Spleen (tissue), 11 donors: ENCODE measurements at regions not wholly inside any gene's neighbourhood (a gene's known extent, or its start where the extent isn't known, plus 50 kb on each side); places are given as distances from the start of the nearest gene placed in this dataset.

ENCODE experiments used
- DNase-seq: peaks from one replicate; pipeline ENCODE4 v3.0.0-alpha.2; 2020
- H3K27ac ChIP-seq, 8 donors: fragments of 200-600 bp; sonication (generic) in 7 of 8; 1 replicate in 4 of 8; 2 replicates in 4 of 8; pipeline versions ENCODE4 v1.5.0 to v1.8.0; 2016 to 2021; ENCODE audit warnings: inconsistent platforms in 4 of 8, mild to moderate bottlenecking in 4 of 8, moderate library complexity in 1 of 8
- H3K27me3 ChIP-seq, 7 donors: fragments of 200-600 bp; sonication (generic) in 6 of 7; replicated peaks in 1 of 7; 1 replicate in 4 of 7; 2 replicates in 3 of 7; pipeline versions ENCODE4 v1.5.0 to v1.8.0; 2016 to 2021; ENCODE audit warnings: inconsistent platforms in 3 of 7, mild to moderate bottlenecking in 1 of 7
- H3K36me3 ChIP-seq, 6 donors: fragments of 200-600 bp; sonication (generic) in 5 of 6; 1 replicate in 4 of 6; 2 replicates in 2 of 6; pipeline versions ENCODE4 v1.5.0 to v1.8.0; 2016 to 2021; ENCODE audit warnings: inconsistent platforms in 2 of 6
- H3K4me1 ChIP-seq, 6 donors: fragments of 200-600 bp; sonication (generic) in 5 of 6; 1 replicate in 3 of 6; 2 replicates in 3 of 6; pipeline versions ENCODE4 v1.5.0 to v1.8.0; 2016 to 2021; ENCODE audit warnings: inconsistent platforms in 3 of 6
- H3K4me3 ChIP-seq, 8 donors: fragments of 200-600 bp; sonication (generic) in 7 of 8; 1 replicate in 4 of 8; 2 replicates in 4 of 8; pipeline versions ENCODE4 v1.5.0 to v1.8.0; 2016 to 2021; ENCODE audit warnings: inconsistent platforms in 4 of 8, mild to moderate bottlenecking in 4 of 8, moderate library complexity in 2 of 8
- H3K9me3 ChIP-seq, 8 donors: fragments of 200-600 bp; sonication (generic) in 7 of 8; 1 replicate in 4 of 8; 2 replicates in 4 of 8; pipeline versions ENCODE4 v1.5.0 to v1.8.0; 2016 to 2021; ENCODE audit warnings: inconsistent platforms in 4 of 8
- CTCF ChIP-seq, 11 experiments: fragments of 200-600 bp in 7 of 11; fragments of 450-650 bp in 4 of 11; sonication (generic) in 4 of 11; IDR thresholded peaks in 8 of 11; conservative IDR thresholded peaks in 3 of 11; 1 replicate in 7 of 11; 2 replicates in 4 of 11; pipeline versions ENCODE4 v1.4.0 to v1.8.0; 2016 to 2021; ENCODE audit warnings: antibody characterized with exemption in 11 of 11, inconsistent platforms in 4 of 11, mild to moderate bottlenecking in 1 of 11
- POLR2A ChIP-seq, 3 donors: fragments of 450-650 bp; IDR thresholded peaks; one replicate each; pipeline ENCODE4 v1.5.1; 2017; ENCODE audit warnings: antibody characterized with exemption in 3 of 3, mild to moderate bottlenecking in 1 of 3
- POLR2AphosphoS5 ChIP-seq, 3 donors: sonication (generic); formaldehyde crosslinking; IDR thresholded peaks; one replicate each; pipeline ENCODE4 v1.5.1; 2017; ENCODE audit warnings: antibody characterized with exemption in 3 of 3
- WGBS, 5 donors: extraction: QIAGEN DNeasy Blood & Tissue Kit in 3 of 5; methylation state at CpG; one replicate each; pipeline versions ENCODE4 v1.1.5 to v1.1.7; 2013 to 2018; 5-methylcytosine and 5-hydroxymethylcytosine counted together
- intact Hi-C: fragments of 100-400 bp; cut with DNase I; formaldehyde crosslinking; loops from one replicate; pipeline ENCODE4 v1.15.0; 2023; ENCODE audit warnings: low total_unique reads
- donor health status: healthy with polysubstance abuse.
- donor health status: DM: no; HTN: no; CAD: no; lungs with moderate emphysema.
- donor health status: DM: no; HTN: no; CAD: no.
- donor health status: Bipolar disorder and iron deficiency.
- donor health status: healthy.
- donor health status: DM: no; HTN: no; CAD: no.
- donor health status: DM: yes; HTN: yes; CAD: no.

- WGBS, 5 donors: 55 to 77% (median 65%) methylated on average over 3 of the region's 3 CpGs
- no peaks in the 10 kb centered on the region for H3K4me1 ChIP-seq
- H3K36me3 ChIP-seq: no peaks in the 10 kb centered on the region
- intact Hi-C loops: no loop called here
- no peak overlapping the region for H3K27ac ChIP-seq
- H3K9me3 ChIP-seq: no peaks in the 10 kb centered on the region
- TF ChIP-seq CTCF (IDR thresholded peaks at IDR 0.05 in 8 of 11, conservative IDR thresholded peaks at IDR 0.05 in 3 of 11) (no peak), POLR2AphosphoS5 (IDR thresholded peaks at IDR 0.05) (no peak), POLR2A (IDR thresholded peaks at IDR 0.05) (no peak)
- no peak overlapping the region for H3K4me3 ChIP-seq
- DNase-seq: no peak
- no peaks in the 10 kb centered on the region for H3K27me3 ChIP-seq
Measured at GRCh38 chr5:128876569-128877382, 88.5 kb upstream of the SLC27A6 start.

GRCh38 chr5:128877476-128877875, 87.8 kb upstream of the SLC27A6 start:
- Histone ChIP-seq H3K4me3 (no peak overlapping the region), H3K9me3 (no peaks in the 10 kb centered on the region), H3K36me3 (no peaks in the 10 kb centered on the region), H3K27ac (no peak overlapping the region), H3K4me1 (no peaks in the 10 kb centered on the region), H3K27me3 (no peaks in the 10 kb centered on the region)
- 74 to 86% (median 84%) methylated on average over 4 of the region's 4 CpGs for WGBS, 5 donors
- TF ChIP-seq POLR2A (IDR thresholded peaks at IDR 0.05) (no peak), CTCF (IDR thresholded peaks at IDR 0.05 in 8 of 11, conservative IDR thresholded peaks at IDR 0.05 in 3 of 11) (no peak), POLR2AphosphoS5 (IDR thresholded peaks at IDR 0.05) (no peak)
- intact Hi-C loops: no loop called here
- no peak for DNase-seq

GRCh38 chr5:128881502-128882018, 83.7 kb upstream of the SLC27A6 start:
- no peak for DNase-seq
- H3K27ac ChIP-seq: no peak overlapping the region
- no peaks in the 10 kb centered on the region for H3K27me3 ChIP-seq
- H3K9me3 ChIP-seq: no peaks in the 10 kb centered on the region
- WGBS, 5 donors: 40 to 70% (median 55%) methylated on average over 4 of the region's 4 CpGs
- TF ChIP-seq POLR2A (IDR thresholded peaks at IDR 0.05): no peak
- TF ChIP-seq POLR2AphosphoS5 (IDR thresholded peaks at IDR 0.05): no peak
- TF ChIP-seq CTCF (IDR thresholded peaks at IDR 0.05 in 8 of 11, conservative IDR thresholded peaks at IDR 0.05 in 3 of 11): no peak
- no peaks in the 10 kb centered on the region for H3K36me3 ChIP-seq
- H3K4me3 ChIP-seq: no peak overlapping the region
- no peaks in the 10 kb centered on the region for H3K4me1 ChIP-seq
- intact Hi-C loops: no loop called here

GRCh38 chr5:128885649-128886255, 79.5 kb upstream of the SLC27A6 start:
- no peaks in the 10 kb centered on the region for H3K27me3 ChIP-seq
- TF ChIP-seq POLR2A (IDR thresholded peaks at IDR 0.05) (no peak), POLR2AphosphoS5 (IDR thresholded peaks at IDR 0.05) (no peak), CTCF (IDR thresholded peaks at IDR 0.05 in 8 of 11, conservative IDR thresholded peaks at IDR 0.05 in 3 of 11) (no peak)
- no peaks in the 10 kb centered on the region for H3K36me3 ChIP-seq
- H3K4me1 ChIP-seq: no peaks in the 10 kb centered on the region
- no peaks in the 10 kb centered on the region for H3K9me3 ChIP-seq
- no peak overlapping the region for H3K4me3 ChIP-seq
- H3K27ac ChIP-seq: no peak overlapping the region
- DNase-seq: no peak
- intact Hi-C loops: no loop called here
